PC-3 (cell line): ENCODE measurements at regions not wholly inside any gene's neighbourhood (a gene's known extent, or its start where the extent isn't known, plus 50 kb on each side); places are given as distances from the start of the nearest gene placed in this dataset.

Experiments
- CTCF ChIP-seq: fragments of 300-600 bp; sonication (generic); conservative IDR thresholded peaks from 2 replicates; pipeline ENCODE4 v1.5.1; 2017; ENCODE audit warnings: antibody characterized with exemption, low read depth, mild to moderate bottlenecking, low read length
- EZH2 ChIP-seq: fragments of 300-600 bp; sonication (generic); IDR thresholded peaks from one replicate; pipeline ENCODE4 v1.6.1; 2017; ENCODE audit warnings: antibody characterized with exemption, mild to moderate bottlenecking, low read length; ENCODE audit not compliant: unreplicated experiment

- TF ChIP-seq EZH2 (no peak), CTCF (peak; percentile 72)
These were observed 67.8 kb upstream of the NXPH1 start for GRCh38 chr7:8365499-8366110.
